ENCODE measurements at regions not wholly inside any gene's neighbourhood (a gene's known extent, or its start where the extent isn't known, plus 50 kb on each side); places are given as distances from the start of the nearest gene placed in this dataset.

- no peak for DNase-seq (ENCODE audit: low read depth in 3 of 3)
Measured at GRCh38 chr14:85106506-85106905, 423.4 kb upstream of the FLRT2 start.

GRCh38 chr14:85112762-85113161 is 417.2 kb upstream of the FLRT2 start:
- no peak for DNase-seq (ENCODE audit: low read depth in 3 of 3)

- no peak for DNase-seq (ENCODE audit: low read depth in 3 of 3)
Measured at GRCh38 chr14:85115921-85116320, 414.0 kb upstream of the FLRT2 start.

- no peak for DNase-seq (ENCODE audit: low read depth in 3 of 3)
Measured at GRCh38 chr14:85118274-85118673, 411.7 kb upstream of the FLRT2 start.

GRCh38 chr14:85122690-85123089 is 407.3 kb upstream of the FLRT2 start:
- DNase-seq (ENCODE audit: low read depth in 3 of 3) = no peak

- DNase-seq (ENCODE audit: low read depth in 3 of 3) = no peak
Measured at GRCh38 chr14:85123755-85124154, 406.2 kb upstream of the FLRT2 start.

- no peak for DNase-seq (ENCODE audit: low read depth in 3 of 3)
Measured at GRCh38 chr14:85124631-85125290, 405.2 kb upstream of the FLRT2 start.

GRCh38 chr14:85125291-85125670 is 404.7 kb upstream of the FLRT2 start:
- DNase-seq (ENCODE audit: low read depth in 3 of 3) = no peak

- DNase-seq (ENCODE audit: low read depth in 3 of 3) = no peak
Measured at GRCh38 chr14:85129921-85130320, 400.0 kb upstream of the FLRT2 start.

- DNase-seq (ENCODE audit: low read depth in 3 of 3) = no peak
Measured at GRCh38 chr14:85131226-85131922, 398.6 kb upstream of the FLRT2 start.

- DNase-seq (ENCODE audit: low read depth in 3 of 3) = no peak
Measured at GRCh38 chr14:85142982-85143381, 387.0 kb upstream of the FLRT2 start.

GRCh38 chr14:85146779-85147178 is 383.2 kb upstream of the FLRT2 start:
- DNase-seq (ENCODE audit: low read depth in 3 of 3) = no peak

GRCh38 chr14:85150166-85150565 is 379.8 kb upstream of the FLRT2 start:
- no peak for DNase-seq (ENCODE audit: low read depth in 3 of 3)

- no peak for DNase-seq (ENCODE audit: low read depth in 3 of 3)
Measured at GRCh38 chr14:85154714-85155113, 375.2 kb upstream of the FLRT2 start.

GRCh38 chr14:85156319-85156718 is 373.6 kb upstream of the FLRT2 start:
- DNase-seq (ENCODE audit: low read depth in 3 of 3) = no peak

GRCh38 chr14:85159726-85160125 is 370.2 kb upstream of the FLRT2 start:
- no peak for DNase-seq (ENCODE audit: low read depth in 3 of 3)

- DNase-seq (ENCODE audit: low read depth in 3 of 3) = no peak
Measured at GRCh38 chr14:85165094-85165493, 364.9 kb upstream of the FLRT2 start.

GRCh38 chr14:85169381-85169780 is 360.6 kb upstream of the FLRT2 start:
- no peak for DNase-seq (ENCODE audit: low read depth in 3 of 3)

- no peak for DNase-seq (ENCODE audit: low read depth in 3 of 3)
Measured at GRCh38 chr14:85172290-85172689, 357.7 kb upstream of the FLRT2 start.

GRCh38 chr14:85172889-85173477 is 357.0 kb upstream of the FLRT2 start:
- DNase-seq (ENCODE audit: low read depth in 3 of 3) = no peak

- no peak for DNase-seq (ENCODE audit: low read depth in 3 of 3)
Measured at GRCh38 chr14:85175556-85175955, 354.4 kb upstream of the FLRT2 start.

- no peak for DNase-seq (ENCODE audit: low read depth in 3 of 3)
Measured at GRCh38 chr14:85178864-85179263, 351.1 kb upstream of the FLRT2 start.

GRCh38 chr14:85180876-85181275 is 349.1 kb upstream of the FLRT2 start:
- no peak for DNase-seq (ENCODE audit: low read depth in 3 of 3)
